DND-41 (cell line): ENCODE measurements at regions not wholly inside any gene's neighbourhood (a gene's known extent, or its start where the extent isn't known, plus 50 kb on each side); places are given as distances from the start of the nearest gene placed in this dataset.
"Not testable (repeated sequence)": the region's sequence is repeated elsewhere in the genome, so short reads cannot be mapped to it uniquely, and the experiment has no call there.

Experiments
- ATAC-seq: fragments of 200-7000 bp; cut with Tn5 transposase; 3 replicates; pipeline ENCODE4 v1.9.1; 2021; ENCODE audit warnings: low read depth; ENCODE audit not compliant: insufficient read depth
- DNase-seq: peaks from one replicate; pipeline ENCODE4 v3.0.0-alpha.2; 2020
- H2AFZ ChIP-seq: 2 replicates; pipeline ENCODE4 v1.6.0; 2012; ENCODE audit warnings: low read depth, low read length
- H3K27ac ChIP-seq: 2 replicates; pipeline ENCODE4 v1.5.1; 2012; ENCODE audit warnings: low read length, inconsistent platforms
- H3K27me3 ChIP-seq: fragments of 200-600 bp; sonication (generic); 2 replicates; pipeline ENCODE4 v1.6.0; 2012; ENCODE audit warnings: low read length, mild to moderate bottlenecking, inconsistent platforms; ENCODE audit not compliant: insufficient read depth, poor library complexity
- H3K36me3 ChIP-seq: 2 replicates; pipeline ENCODE4 v1.5.1; 2012; ENCODE audit warnings: low read length, inconsistent platforms; ENCODE audit not compliant: insufficient read depth
- H3K4me1 ChIP-seq: 2 replicates; pipeline ENCODE4 v1.5.1; 2012; ENCODE audit warnings: mild to moderate bottlenecking, low read length; ENCODE audit not compliant: insufficient read depth
- H3K4me2 ChIP-seq: 2 replicates; pipeline ENCODE4 v1.6.0; 2012; ENCODE audit warnings: mild to moderate bottlenecking, moderate library complexity, low read length, inconsistent platforms; ENCODE audit not compliant: insufficient read depth
- H3K4me3 ChIP-seq, 2 experiments: fragments of 200-600 bp in 1 of 2; shearing (Covaris generic) in 1 of 2; 2 replicates each; pipeline ENCODE4 v1.5.1; 2012 to 2016; ENCODE audit warnings: inconsistent platforms in 2 of 2, low read length in 2 of 2, mild to moderate bottlenecking in 2 of 2, low read depth in 1 of 2, moderate library complexity in 1 of 2
- H3K79me2 ChIP-seq: 2 replicates; pipeline ENCODE4 v1.6.0; 2012; ENCODE audit warnings: low read length, inconsistent platforms; ENCODE audit not compliant: insufficient read depth
- H3K9ac ChIP-seq: 2 replicates; pipeline ENCODE4 v1.6.0; 2012; ENCODE audit warnings: low read depth, mild to moderate bottlenecking, inconsistent platforms, low read length, moderate library complexity
- H3K9me3 ChIP-seq: 2 replicates; pipeline ENCODE4 v1.5.1; 2012; ENCODE audit warnings: low read length, moderate library complexity, mild to moderate bottlenecking, inconsistent platforms; ENCODE audit not compliant: insufficient read depth, severe bottlenecking
- H4K20me1 ChIP-seq: 2 replicates; pipeline ENCODE4 v1.6.0; 2012; ENCODE audit warnings: low read length; ENCODE audit not compliant: insufficient read depth
- EZH2 ChIP-seq: IDR thresholded peaks from 3 replicates; pipeline ENCODE4 v1.6.1; 2012; ENCODE audit warnings: borderline replicate concordance, low read depth, mild to moderate bottlenecking, moderate library complexity, low read length, inconsistent platforms; ENCODE audit not compliant: severe bottlenecking
- TF ChIP-seq, protein P1 (sequence below): IDR thresholded peaks from 2 replicates; pipeline ENCODE4 v1.5.1; 2012; ENCODE audit warnings: borderline replicate concordance, low read length, moderate library complexity, mild to moderate bottlenecking; ENCODE audit not compliant: poor library complexity, severe bottlenecking; ENCODE audit errors: extremely low read depth

DNA sequence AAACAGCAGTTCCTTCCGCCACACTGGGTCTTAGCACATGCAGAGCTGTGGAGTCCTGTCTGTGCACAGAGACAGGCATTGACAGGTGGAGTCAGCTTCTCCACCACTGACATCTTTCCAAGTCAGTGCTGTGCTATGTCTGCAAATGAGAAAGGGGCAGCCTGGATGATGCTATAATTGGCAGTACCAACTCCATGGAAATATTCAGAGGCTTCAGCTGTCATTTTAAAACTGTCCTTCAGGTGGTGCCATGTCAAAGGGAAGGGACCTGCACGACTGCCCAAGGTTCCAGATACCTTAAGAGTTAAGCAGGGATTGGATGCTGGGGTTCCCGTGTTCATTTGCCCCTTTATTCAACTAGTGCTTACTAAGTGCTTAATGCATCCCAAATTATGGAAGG is 258.0 kb upstream of the PRKCQ start:
- Histone ChIP-seq H3K9me3 (no peaks in the 10 kb centered on the region), H3K9ac (no peak overlapping the region), H3K36me3 (no peaks in the 10 kb centered on the region), H2AFZ (no peak overlapping the region), H3K79me2 (no peaks in the 10 kb centered on the region), H3K4me2 (no peak overlapping the region), H3K27ac (no peak overlapping the region), H4K20me1 (no peaks in the 10 kb centered on the region), H3K4me1 (no peaks in the 10 kb centered on the region), H3K4me3 (no peak overlapping the region), H3K27me3 (no peaks in the 10 kb centered on the region)
- no peak for TF ChIP-seq EZH2
- TF ChIP-seq, protein P1, sequence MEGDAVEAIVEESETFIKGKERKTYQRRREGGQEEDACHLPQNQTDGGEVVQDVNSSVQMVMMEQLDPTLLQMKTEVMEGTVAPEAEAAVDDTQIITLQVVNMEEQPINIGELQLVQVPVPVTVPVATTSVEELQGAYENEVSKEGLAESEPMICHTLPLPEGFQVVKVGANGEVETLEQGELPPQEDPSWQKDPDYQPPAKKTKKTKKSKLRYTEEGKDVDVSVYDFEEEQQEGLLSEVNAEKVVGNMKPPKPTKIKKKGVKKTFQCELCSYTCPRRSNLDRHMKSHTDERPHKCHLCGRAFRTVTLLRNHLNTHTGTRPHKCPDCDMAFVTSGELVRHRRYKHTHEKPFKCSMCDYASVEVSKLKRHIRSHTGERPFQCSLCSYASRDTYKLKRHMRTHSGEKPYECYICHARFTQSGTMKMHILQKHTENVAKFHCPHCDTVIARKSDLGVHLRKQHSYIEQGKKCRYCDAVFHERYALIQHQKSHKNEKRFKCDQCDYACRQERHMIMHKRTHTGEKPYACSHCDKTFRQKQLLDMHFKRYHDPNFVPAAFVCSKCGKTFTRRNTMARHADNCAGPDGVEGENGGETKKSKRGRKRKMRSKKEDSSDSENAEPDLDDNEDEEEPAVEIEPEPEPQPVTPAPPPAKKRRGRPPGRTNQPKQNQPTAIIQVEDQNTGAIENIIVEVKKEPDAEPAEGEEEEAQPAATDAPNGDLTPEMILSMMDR = peak; percentile 56
- DNase-seq (peak; percentile 19), ATAC-seq (peak; percentile 59; the same call in 1 of the 3 replicates)

DNA sequence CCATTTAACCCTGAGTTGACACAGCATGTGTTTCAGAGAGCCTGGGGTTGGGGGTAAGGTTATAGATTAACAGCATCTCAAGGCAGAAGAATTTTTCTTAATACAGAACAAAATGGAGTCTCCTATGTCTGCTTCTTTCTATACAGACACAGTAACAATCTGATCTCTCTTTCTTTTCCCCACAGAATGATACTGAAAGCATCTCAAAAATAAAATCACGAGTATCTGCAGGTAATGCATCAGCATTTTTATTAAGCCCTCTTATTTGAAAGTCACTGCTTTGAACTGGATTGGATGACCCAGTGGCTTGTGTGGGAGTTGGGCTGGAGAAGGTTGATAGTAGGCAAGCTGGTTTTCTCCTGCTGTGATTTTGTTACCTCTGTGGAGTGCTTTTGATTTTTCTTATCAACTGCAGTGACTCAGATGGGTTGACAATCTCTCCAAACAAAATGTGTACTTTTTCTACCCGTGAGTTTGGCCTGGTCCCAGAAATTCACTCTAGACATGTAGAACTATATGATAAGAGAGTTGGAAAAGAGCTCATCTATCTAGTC is 253.5 kb upstream of the PRKCQ start:
- H3K27me3 ChIP-seq = no peaks in the 10 kb centered on the region
- H3K9me3 ChIP-seq = no peaks in the 10 kb centered on the region
- no peak overlapping the region for H3K4me2 ChIP-seq
- ATAC-seq (no peak), DNase-seq (no peak)
- no peak overlapping the region for H3K27ac ChIP-seq
- no peaks in the 10 kb centered on the region for H3K36me3 ChIP-seq
- H3K9ac ChIP-seq = no peak overlapping the region
- H2AFZ ChIP-seq = no peak overlapping the region
- no peaks in the 10 kb centered on the region for H4K20me1 ChIP-seq
- no peaks in the 10 kb centered on the region for H3K4me1 ChIP-seq
- TF ChIP-seq, protein P1 = no peak
- TF ChIP-seq EZH2 = no peak
- no peaks in the 10 kb centered on the region for H3K79me2 ChIP-seq
- H3K4me3 ChIP-seq = no peak overlapping the region

DNA sequence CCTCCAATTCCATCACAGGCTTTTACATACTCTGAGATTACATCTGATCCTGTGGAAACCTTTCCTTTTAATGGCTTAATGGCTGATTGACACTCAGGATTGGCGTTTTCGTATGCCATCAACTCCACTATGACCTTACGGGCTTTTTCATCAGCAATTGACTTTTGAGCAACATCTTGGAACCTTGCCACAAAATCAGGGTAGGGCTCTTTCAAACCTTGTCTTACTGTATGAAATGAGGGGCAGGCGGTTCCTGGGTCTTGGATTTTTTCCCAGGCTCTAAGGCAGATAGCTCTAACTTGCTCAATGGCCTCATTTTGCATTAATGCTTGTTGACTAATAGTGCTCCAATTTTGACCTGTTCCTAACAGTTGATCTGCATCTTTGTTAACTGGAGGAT is 250.9 kb upstream of the PRKCQ start:
- not testable (repeated sequence) for H2AFZ ChIP-seq, H3K4me2 ChIP-seq, H3K27ac ChIP-seq, H3K9me3 ChIP-seq, H3K4me1 ChIP-seq, H3K27me3 ChIP-seq, H3K36me3 ChIP-seq, H3K9ac ChIP-seq, ATAC-seq, DNase-seq, H3K4me3 ChIP-seq, H3K79me2 ChIP-seq, H4K20me1 ChIP-seq

DNA sequence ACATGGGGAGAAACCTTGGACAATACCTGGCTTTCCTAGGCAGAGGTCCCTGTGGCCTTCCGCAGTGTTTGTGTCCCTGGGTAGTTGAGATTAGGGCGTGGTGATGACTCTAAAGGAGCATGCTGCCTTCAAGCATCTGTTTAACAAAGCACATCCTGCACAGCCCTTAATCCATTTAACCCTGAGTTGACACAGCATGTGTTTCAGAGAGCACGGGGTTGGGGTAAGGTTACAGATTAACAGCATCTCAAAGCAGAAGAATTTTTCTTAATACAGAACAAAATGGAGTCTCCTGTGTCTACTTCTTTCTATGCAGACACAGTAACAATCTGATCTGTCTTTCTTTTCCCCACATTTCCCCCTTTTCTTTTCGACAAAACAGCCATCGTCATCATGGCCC is 244.7 kb upstream of the PRKCQ start:
- not testable (repeated sequence) for H3K4me1 ChIP-seq, H3K4me2 ChIP-seq, H4K20me1 ChIP-seq, H3K36me3 ChIP-seq, H3K27ac ChIP-seq, H3K4me3 ChIP-seq, H3K9ac ChIP-seq, ATAC-seq, H3K79me2 ChIP-seq, H3K27me3 ChIP-seq, DNase-seq, H2AFZ ChIP-seq, H3K9me3 ChIP-seq
